Muscle layer of colon (tissue), 2 donors: ENCODE measurements at regions not wholly inside any gene's neighbourhood (a gene's known extent, or its start where the extent isn't known, plus 50 kb on each side); places are given as distances from the start of the nearest gene placed in this dataset.
"Not testable (repeated sequence)": the region's sequence is repeated elsewhere in the genome, so short reads cannot be mapped to it uniquely, and the experiment has no call there.

Source experiments
- H3K27ac ChIP-seq: one replicate; pipeline ENCODE4 v1.7.0; 2013; ENCODE audit warnings: low read depth, mild to moderate bottlenecking, low read length, moderate library complexity
- H3K27me3 ChIP-seq, 2 donors: one replicate each; pipeline ENCODE4 v1.7.0; 2013; ENCODE audit warnings: low read length in 2 of 2, mild to moderate bottlenecking in 2 of 2; ENCODE audit not compliant: insufficient read depth in 2 of 2, control insufficient read depth in 1 of 2
- H3K36me3 ChIP-seq: one replicate; pipeline ENCODE4 v1.7.0; 2013; ENCODE audit warnings: mild to moderate bottlenecking, low read length; ENCODE audit not compliant: insufficient read depth
- H3K4me1 ChIP-seq: one replicate; pipeline ENCODE4 v1.7.0; 2013; ENCODE audit warnings: mild to moderate bottlenecking, low read length; ENCODE audit not compliant: insufficient read depth
- H3K4me3 ChIP-seq, 2 donors: one replicate each; pipeline ENCODE4 v1.7.0; 2013; ENCODE audit warnings: low read length in 2 of 2, low read depth in 1 of 2, mild to moderate bottlenecking in 1 of 2, moderate library complexity in 1 of 2
- H3K9ac ChIP-seq: one replicate; pipeline ENCODE4 v1.7.0; 2013; ENCODE audit warnings: low read length
- H3K9me3 ChIP-seq: one replicate; pipeline ENCODE4 v1.7.0; 2013; ENCODE audit warnings: mild to moderate bottlenecking, low read length
- donor health status: abdominal sarcoma.
- donor health status: Adenocarcinoma of cecum.

DNA sequence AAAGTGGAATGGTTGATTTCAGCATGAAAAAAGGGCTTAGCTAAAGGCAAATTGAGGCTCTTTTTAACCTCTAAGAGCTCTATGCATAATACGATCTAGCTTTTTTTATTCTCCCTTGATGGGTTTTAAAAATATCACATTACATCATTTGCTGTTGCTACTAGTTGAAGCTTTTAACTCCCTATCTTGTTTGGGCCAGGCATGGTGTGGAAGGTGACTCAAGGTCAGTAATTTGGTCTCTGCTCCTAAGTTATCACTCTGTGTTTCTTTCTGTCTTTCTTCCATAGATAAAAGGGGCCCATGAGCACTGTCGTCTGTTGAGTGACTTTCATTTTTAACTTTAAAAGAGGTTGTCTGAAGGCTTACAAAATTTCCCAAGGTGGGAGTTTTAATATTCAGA lies 58.1 kb upstream of the GOT2 start:
- Histone ChIP-seq H3K9me3 (peaks cover 4% of the 10 kb centered on the region), H3K27me3 (no peaks in the 10 kb centered on the region), H3K27ac (no peak overlapping the region), H3K9ac (no peak overlapping the region), H3K4me3 (no peak overlapping the region), H3K4me1 (no peaks in the 10 kb centered on the region), H3K36me3 (no peaks in the 10 kb centered on the region)

DNA sequence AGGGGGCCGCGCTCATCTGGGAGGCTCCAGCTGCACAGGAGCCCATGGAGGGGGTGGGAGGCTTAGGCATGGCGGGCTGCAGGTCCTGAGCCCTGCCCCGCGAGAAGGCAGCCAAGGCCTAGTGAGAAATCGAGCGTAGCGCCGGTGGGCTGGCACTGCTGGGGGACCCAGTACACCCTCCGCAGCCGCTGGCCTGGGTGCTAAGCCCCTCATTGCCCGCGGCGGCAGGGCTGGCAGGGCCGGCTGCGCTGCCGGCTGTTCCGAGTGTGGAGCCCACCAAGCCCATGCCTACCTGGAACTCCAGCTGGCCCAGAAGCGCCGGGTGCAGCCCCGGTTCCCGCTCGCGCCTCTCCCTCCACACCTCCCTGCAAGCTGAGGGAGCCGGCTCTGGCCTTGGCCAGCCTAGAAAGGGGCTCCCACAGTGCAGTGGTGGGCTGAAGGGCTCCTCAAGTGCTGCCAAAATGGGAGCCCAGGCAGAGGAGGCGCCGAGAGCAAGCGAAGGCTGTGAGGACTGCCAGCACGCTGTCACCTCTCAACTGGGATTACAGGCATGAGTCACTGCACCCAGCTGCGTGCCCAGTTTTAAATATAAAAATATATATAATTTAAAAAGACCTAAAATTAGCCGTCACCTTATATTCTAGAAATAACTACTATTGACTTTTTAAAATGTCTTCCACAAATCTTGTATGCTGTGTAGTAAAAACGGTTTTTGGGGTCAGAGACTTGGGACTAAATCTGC lies 56.9 kb upstream of the GOT2 start:
- not testable (repeated sequence) for H3K36me3 ChIP-seq, H3K4me1 ChIP-seq, H3K9ac ChIP-seq, H3K27me3 ChIP-seq, H3K27ac ChIP-seq, H3K9me3 ChIP-seq, H3K4me3 ChIP-seq

DNA sequence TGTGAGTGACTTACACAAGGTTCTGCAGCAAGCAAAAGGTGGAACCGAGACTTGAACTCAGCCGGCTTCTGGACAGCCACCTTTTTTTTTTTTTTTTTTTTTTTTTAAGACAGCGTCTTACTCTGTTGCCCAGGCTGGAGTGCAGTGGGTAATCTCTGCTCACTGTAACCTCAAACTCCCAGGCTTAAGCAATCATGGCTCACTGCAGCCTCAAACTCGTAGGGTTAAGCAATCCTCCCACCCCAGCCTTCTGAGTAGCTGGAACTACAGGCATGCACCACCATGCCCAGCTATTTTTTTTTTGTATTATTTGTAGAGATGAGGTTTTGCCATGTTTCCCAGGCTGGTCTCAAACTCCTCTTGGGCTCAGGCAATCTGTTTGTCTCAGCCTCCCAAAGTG lies 55.2 kb upstream of the GOT2 start:
- Histone ChIP-seq H3K27ac (no peak overlapping the region), H3K9me3 (peaks cover 4% of the 10 kb centered on the region), H3K4me3 (no peak overlapping the region), H3K9ac (no peak overlapping the region), H3K27me3 (no peaks in the 10 kb centered on the region), H3K36me3 (no peaks in the 10 kb centered on the region), H3K4me1 (no peaks in the 10 kb centered on the region)
